ENCODE measurements at regions not wholly inside any gene's neighbourhood (a gene's known extent, or its start where the extent isn't known, plus 50 kb on each side); places are given as distances from the start of the nearest gene placed in this dataset.

GRCh38 chr20:56828402-56828801, 199.3 kb downstream of the TFAP2C start:
- TF ChIP-seq, protein P1, sequence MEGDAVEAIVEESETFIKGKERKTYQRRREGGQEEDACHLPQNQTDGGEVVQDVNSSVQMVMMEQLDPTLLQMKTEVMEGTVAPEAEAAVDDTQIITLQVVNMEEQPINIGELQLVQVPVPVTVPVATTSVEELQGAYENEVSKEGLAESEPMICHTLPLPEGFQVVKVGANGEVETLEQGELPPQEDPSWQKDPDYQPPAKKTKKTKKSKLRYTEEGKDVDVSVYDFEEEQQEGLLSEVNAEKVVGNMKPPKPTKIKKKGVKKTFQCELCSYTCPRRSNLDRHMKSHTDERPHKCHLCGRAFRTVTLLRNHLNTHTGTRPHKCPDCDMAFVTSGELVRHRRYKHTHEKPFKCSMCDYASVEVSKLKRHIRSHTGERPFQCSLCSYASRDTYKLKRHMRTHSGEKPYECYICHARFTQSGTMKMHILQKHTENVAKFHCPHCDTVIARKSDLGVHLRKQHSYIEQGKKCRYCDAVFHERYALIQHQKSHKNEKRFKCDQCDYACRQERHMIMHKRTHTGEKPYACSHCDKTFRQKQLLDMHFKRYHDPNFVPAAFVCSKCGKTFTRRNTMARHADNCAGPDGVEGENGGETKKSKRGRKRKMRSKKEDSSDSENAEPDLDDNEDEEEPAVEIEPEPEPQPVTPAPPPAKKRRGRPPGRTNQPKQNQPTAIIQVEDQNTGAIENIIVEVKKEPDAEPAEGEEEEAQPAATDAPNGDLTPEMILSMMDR (IDR thresholded peaks at IDR 0.05): no peak
- no peak for TF ChIP-seq ZFX (IDR thresholded peaks at IDR 0.05; ENCODE audit: borderline replicate concordance)

Data from 22Rv1 (cell line).